Pancreas (tissue), 10 donors: ENCODE measurements at regions not wholly inside any gene's neighbourhood (a gene's known extent, or its start where the extent isn't known, plus 50 kb on each side); places are given as distances from the start of the nearest gene placed in this dataset.

Source experiments
- ATAC-seq, 4 donors: fragments of 200-7000 bp; cut with Tn5 transposase; one replicate each; pipeline versions ENCODE4 v1.8.0 to v1.9.1; 2020; ENCODE audit warnings: mild to moderate bottlenecking in 4 of 4, moderate library complexity in 4 of 4
- DNase-seq, 6 donors: peaks; one replicate each; pipeline ENCODE4 v3.0.0-alpha.2; 2020
- FAIRE-seq: peaks from 2 replicates; lab custom pipeline; 2012; peaks lifted over from hg19 to GRCh38; lab: Jason Lieb, UNC
- H3K27ac ChIP-seq, 4 donors: fragments of 200-600 bp; sonication (generic); 1 replicate in 3 of 4; 2 replicates in 1 of 4; pipeline versions ENCODE4 v1.5.0 to v1.8.0; 2020
- H3K27me3 ChIP-seq, 4 donors: fragments of 200-600 bp; one replicate each; pipeline ENCODE4 v1.8.0; 2021
- H3K36me3 ChIP-seq, 3 donors: fragments of 200-600 bp; sonication (generic) in 1 of 3; one replicate each; pipeline versions ENCODE4 v1.5.0 to v1.8.0; 2020 to 2021
- H3K4me1 ChIP-seq, 3 donors: fragments of 200-600 bp; one replicate each; pipeline ENCODE4 v1.8.0; 2021
- H3K4me3 ChIP-seq, 4 donors: fragments of 200-600 bp; sonication (generic) in 2 of 4; one replicate each; pipeline versions ENCODE4 v1.5.0 to v1.8.0; 2020 to 2021
- H3K9me3 ChIP-seq, 4 donors: fragments of 200-600 bp; one replicate each; pipeline ENCODE4 v1.8.0; 2021
- WGBS, 2 donors: extraction: QIAGEN DNeasy Blood & Tissue Kit; methylation state at CpG; one replicate each; pipeline ENCODE4 v1.1.7; 2013; 5-methylcytosine and 5-hydroxymethylcytosine counted together
- intact Hi-C, 3 donors: fragments of 100-400 bp; cut with DNase I; formaldehyde crosslinking; loops; one replicate each; pipeline versions ENCODE4 v1.11.1 to v1.14.2; 2022
- TF ChIP-seq, protein P1 (sequence below), 4 donors: fragments of 200-600 bp; sonication (generic) in 3 of 4; IDR thresholded peaks; one replicate each; pipeline versions ENCODE4 v1.5.0 to v1.8.0; 2021; ENCODE audit warnings: antibody characterized with exemption in 4 of 4
- donor health status: healthy with polysubstance abuse.
- donor health status: DM: no; HTN: no; CAD: no; lungs with moderate emphysema.
- donor health status: DM: no; HTN: no; CAD: no.
- donor health status: control.
- donor health status: control.
- donor health status: Bipolar disorder and iron deficiency.
- donor health status: DM: yes; HTN: yes; CAD: no.
- donor health status: DM: no; HTN: no; CAD: no.
- donor health status: DM: no; HTN: no; CAD: no.
- donor health status: DM: yes; HTN: yes; CAD: no.

- H3K9me3 ChIP-seq: no peaks in the 10 kb centered on the region
- no peaks in the 10 kb centered on the region for H3K27me3 ChIP-seq
- intact Hi-C loops: no loop called here
- no peak for DNase-seq
- H3K27ac ChIP-seq: no peak overlapping the region
- H3K4me1 ChIP-seq: peaks cover 0 to 6% (median 0%) of the 10 kb centered on the region in 3 donors
- H3K36me3 ChIP-seq: no peaks in the 10 kb centered on the region
- no peak overlapping the region for H3K4me3 ChIP-seq
- no peak for FAIRE-seq
- peak in 1 of 4 donors; percentile 46 for ATAC-seq
- TF ChIP-seq, protein P1, sequence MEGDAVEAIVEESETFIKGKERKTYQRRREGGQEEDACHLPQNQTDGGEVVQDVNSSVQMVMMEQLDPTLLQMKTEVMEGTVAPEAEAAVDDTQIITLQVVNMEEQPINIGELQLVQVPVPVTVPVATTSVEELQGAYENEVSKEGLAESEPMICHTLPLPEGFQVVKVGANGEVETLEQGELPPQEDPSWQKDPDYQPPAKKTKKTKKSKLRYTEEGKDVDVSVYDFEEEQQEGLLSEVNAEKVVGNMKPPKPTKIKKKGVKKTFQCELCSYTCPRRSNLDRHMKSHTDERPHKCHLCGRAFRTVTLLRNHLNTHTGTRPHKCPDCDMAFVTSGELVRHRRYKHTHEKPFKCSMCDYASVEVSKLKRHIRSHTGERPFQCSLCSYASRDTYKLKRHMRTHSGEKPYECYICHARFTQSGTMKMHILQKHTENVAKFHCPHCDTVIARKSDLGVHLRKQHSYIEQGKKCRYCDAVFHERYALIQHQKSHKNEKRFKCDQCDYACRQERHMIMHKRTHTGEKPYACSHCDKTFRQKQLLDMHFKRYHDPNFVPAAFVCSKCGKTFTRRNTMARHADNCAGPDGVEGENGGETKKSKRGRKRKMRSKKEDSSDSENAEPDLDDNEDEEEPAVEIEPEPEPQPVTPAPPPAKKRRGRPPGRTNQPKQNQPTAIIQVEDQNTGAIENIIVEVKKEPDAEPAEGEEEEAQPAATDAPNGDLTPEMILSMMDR (IDR thresholded peaks at IDR 0.05): no peak
- whole genome bisulfite sequencing, 2 donors: 8 to 13% methylated on average over 4 of the region's 4 CpGs
Measured at GRCh38 chr4:11232015-11232414, 196.7 kb downstream of the HS3ST1 start.

- TF ChIP-seq, protein P1 (IDR thresholded peaks at IDR 0.05): no peak
- FAIRE-seq: no peak
- no peak for ATAC-seq
- H3K27ac ChIP-seq: no peak overlapping the region
- no peak overlapping the region for H3K4me3 ChIP-seq
- WGBS, 2 donors: 65 to 67% methylated on average over 2 of the region's 2 CpGs
- intact Hi-C loops: no loop called here
- H3K9me3 ChIP-seq: no peaks in the 10 kb centered on the region
- no peak for DNase-seq
- no peaks in the 10 kb centered on the region for H3K27me3 ChIP-seq
- no peaks in the 10 kb centered on the region for H3K36me3 ChIP-seq
- H3K4me1 ChIP-seq: peaks cover 0 to 6% (median 0%) of the 10 kb centered on the region in 3 donors
Measured at GRCh38 chr4:11230866-11231265, 197.8 kb downstream of the HS3ST1 start.

- ATAC-seq: no peak
- Histone ChIP-seq H3K4me1 (peaks cover 0 to 6% (median 0%) of the 10 kb centered on the region in 3 donors), H3K4me3 (no peak overlapping the region), H3K9me3 (no peaks in the 10 kb centered on the region), H3K27me3 (no peaks in the 10 kb centered on the region), H3K36me3 (no peaks in the 10 kb centered on the region), H3K27ac (no peak overlapping the region)
- DNase-seq: no peak
- 38 to 49% methylated on average over 1 of the region's 1 CpG for WGBS, 2 donors
- FAIRE-seq: no peak
- TF ChIP-seq, protein P1 (IDR thresholded peaks at IDR 0.05): no peak
- intact Hi-C loops: no loop called here
Measured at GRCh38 chr4:11228530-11228929, 200.2 kb downstream of the HS3ST1 start.

DNA sequence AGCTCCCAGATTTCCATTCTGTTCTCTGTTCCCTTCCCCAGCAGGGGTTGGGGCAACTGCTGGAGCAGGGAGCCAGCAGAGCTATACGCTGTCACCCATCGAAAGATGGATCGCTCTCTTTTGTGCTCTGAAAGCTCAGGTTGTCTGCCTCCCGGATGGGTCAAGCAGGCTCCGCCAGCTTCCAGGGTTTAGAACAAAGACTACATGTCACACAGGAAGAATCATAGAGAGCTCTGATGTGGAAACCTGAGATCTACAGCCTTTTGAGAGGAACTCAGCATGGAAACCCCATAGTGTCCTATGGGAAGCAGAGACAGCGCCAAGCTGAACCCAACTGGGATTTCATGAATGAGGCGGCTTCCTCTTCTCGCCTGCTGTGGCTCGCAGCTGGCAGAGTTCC lies 205.4 kb downstream of the HS3ST1 start:
- ATAC-seq (no peak), FAIRE-seq (no peak), DNase-seq (no peak)
- Histone ChIP-seq H3K27ac (no peak overlapping the region), H3K27me3 (no peaks in the 10 kb centered on the region), H3K4me3 (no peak overlapping the region), H3K4me1 (no peaks in the 10 kb centered on the region), H3K9me3 (no peaks in the 10 kb centered on the region), H3K36me3 (no peaks in the 10 kb centered on the region)
- intact Hi-C loops: no loop called here
- WGBS, 2 donors: 33 to 41% methylated on average over 9 of the region's 9 CpGs
- TF ChIP-seq, protein P1 (IDR thresholded peaks at IDR 0.05): no peak

GRCh38 chr4:11218692-11219091 lies 210.0 kb downstream of the HS3ST1 start:
- no peaks in the 10 kb centered on the region for H3K9me3 ChIP-seq
- DNase-seq: no peak

More at GRCh38 chr4:11218692-11219091, 210.0 kb downstream of the HS3ST1 start:
- H3K4me1 ChIP-seq: no peaks in the 10 kb centered on the region
- no peak overlapping the region for H3K27ac ChIP-seq
- no peaks in the 10 kb centered on the region for H3K27me3 ChIP-seq
- no peak overlapping the region for H3K4me3 ChIP-seq
- FAIRE-seq: no peak
- intact Hi-C loops: no loop called here
- TF ChIP-seq, protein P1 (IDR thresholded peaks at IDR 0.05): no peak
- no peak for ATAC-seq
- H3K36me3 ChIP-seq: no peaks in the 10 kb centered on the region
- 62 to 77% methylated on average over 5 of the region's 5 CpGs for WGBS, 2 donors
